NCI-H146 treated with DMSO at 0.1 percent for 48 hours (cell line): ENCODE measurements at regions not wholly inside any gene's neighbourhood (a gene's known extent, or its start where the extent isn't known, plus 50 kb on each side); places are given as distances from the start of the nearest gene placed in this dataset.

Source experiments
- DNase-seq: peaks from one replicate; lab custom pipeline; 2025; ENCODE audit not compliant: unreplicated experiment; lab: John Stamatoyannopoulos, UW

DNA sequence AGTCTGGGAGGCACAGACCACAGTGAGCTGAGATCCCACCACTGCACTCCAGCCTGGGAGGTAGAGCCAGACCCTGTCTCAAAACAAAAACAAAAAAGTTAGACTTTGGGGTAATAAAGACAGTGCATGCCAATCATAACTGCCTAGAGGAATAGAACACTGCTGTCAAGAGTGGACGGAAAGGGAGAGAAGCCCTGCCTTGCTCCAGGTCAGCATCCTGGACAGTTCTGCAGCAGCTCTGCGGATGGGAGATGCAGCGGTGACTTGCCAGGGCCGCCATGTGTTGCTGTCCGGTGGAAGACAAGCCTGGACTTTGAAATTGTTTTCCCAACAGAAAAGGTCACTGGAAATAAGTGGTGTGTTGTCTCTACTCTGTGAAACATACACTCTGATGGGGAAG lies 618.2 kb downstream of the TBC1D22A start:
- no peak for DNase-seq

DNA sequence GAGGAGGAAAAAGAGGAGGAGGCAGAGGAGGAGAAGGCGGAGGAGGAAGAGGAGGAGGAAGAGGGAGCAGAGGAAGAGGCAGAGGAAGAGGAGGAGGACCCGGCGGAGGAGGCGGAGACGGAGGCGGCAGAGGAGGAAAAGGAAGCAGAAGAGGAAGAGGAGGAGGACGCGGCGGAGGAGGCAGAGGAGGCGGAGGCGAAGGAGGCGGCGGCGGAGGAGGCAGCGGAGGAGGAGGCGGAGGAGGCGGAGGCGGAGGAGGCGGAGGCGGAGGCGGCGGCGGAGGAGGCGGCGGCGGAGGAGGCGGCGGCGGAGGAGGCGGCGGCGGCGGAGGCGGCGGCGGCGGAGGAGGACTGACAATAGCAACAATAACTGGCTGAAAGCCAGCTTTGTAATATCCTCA lies 616.6 kb downstream of the TBC1D22A start:
- no peak for DNase-seq

DNA sequence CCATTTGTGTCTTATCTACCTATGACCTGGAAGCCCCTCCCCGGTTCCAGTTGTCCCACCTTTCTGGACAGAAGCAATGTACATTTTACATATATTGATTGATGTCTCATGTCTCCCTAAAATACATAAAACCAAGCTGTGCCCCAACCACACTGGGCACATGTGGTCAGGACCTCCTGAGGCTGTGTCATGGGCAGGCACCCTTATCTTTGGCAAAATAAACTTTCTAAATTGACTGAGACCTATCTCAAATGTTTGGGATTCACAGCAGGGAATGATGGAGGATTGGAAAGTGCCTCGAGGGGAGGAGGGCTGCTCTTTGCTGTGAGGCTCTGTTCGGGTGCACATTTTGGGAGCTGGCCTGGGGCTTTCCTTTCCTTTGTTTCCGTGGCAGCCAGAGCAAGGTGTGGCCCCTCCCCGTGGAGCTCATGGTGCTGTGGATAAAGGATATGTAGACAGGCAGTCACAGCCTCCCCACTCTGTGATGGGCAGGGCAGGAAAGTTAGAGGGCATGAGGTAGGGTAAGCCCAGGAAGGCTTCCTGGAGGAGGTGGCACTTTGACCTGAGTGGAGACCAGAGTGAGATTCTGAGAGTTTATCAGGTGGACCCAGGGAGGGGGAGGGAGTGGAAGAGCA lies 615.6 kb downstream of the TBC1D22A start:
- no peak for DNase-seq

DNA sequence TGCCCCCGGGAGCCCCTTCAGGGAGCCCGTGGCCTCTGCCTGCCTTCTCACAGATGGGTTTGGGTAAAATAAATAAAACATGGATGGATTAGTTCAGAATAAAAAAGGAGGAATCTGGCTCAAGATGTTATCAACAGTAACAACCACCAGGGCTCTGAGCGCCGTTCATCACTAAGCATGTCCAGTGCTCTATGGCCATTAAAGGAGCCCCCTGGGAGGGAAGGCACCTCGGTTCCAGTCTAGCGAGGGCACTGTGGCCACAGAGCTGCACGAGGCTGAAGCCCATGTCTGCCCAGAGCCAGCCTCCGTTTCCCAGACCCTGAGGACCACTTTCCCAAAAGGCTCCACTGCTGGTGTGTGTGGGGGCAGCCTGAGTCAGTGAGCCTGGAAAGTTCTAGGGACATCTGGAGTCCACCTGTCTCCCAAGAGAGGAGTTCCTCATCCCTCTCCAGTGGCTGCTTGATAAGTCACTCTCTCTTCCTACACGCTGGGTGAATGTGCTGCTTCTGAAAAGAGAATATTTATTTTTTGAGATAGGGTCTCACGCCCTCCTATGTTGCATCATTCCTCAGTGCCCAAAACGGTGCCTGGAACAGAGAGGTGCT lies 614.6 kb downstream of the TBC1D22A start:
- no peak for DNase-seq

DNA sequence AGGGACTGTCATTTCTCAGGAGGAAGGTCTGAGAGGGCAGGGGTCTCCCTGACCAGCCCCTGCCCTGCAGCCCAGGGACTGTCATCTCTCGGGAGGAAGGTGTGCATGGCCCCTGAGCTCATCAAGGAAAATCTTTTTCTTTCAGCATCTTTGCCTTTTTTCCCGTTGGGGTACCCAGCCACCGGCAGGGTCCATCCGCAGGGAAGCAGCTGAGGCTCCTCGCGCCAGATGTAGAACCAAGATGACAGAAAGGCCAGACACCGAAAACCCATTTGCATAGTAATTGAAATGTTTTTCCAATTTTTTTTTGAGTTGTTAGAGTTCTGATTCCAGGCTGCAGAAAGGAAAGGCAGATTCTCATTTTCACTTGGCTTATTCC lies 613.9 kb downstream of the TBC1D22A start:
- no peak for DNase-seq

DNA sequence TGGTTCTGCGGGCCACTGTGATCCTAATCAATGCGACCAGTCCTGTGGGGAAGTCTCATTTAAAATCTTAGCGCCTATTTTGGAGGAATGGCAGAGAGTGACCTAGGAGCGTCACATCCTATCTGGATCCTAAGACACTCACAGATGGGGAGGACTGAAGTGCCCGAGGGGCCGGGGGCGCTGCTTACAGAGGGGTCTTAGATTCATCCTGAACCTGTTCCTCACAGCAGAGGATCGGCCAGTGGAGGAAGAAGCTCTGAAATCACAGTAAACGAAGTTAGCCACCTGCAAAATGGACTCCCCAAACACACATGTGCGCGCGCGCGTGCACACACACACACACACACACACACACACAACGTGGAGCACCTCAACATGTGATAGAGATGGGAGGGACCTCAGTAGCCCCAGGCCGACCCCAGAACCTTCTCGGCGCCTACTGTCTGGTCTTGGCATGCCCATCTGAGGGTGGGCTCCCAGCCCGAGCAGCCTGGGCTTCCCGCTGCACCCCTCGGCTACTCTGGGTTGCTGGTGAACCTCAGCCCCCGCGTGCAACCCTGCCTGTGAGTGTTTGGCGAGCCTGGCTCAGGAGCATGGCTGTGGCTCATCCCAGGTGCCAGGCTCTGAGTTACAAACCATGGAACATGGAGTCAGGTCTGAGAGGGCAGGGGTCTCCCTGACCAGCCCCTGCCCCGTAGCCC lies 613.3 kb downstream of the TBC1D22A start:
- DNase-seq, result no peak

DNA sequence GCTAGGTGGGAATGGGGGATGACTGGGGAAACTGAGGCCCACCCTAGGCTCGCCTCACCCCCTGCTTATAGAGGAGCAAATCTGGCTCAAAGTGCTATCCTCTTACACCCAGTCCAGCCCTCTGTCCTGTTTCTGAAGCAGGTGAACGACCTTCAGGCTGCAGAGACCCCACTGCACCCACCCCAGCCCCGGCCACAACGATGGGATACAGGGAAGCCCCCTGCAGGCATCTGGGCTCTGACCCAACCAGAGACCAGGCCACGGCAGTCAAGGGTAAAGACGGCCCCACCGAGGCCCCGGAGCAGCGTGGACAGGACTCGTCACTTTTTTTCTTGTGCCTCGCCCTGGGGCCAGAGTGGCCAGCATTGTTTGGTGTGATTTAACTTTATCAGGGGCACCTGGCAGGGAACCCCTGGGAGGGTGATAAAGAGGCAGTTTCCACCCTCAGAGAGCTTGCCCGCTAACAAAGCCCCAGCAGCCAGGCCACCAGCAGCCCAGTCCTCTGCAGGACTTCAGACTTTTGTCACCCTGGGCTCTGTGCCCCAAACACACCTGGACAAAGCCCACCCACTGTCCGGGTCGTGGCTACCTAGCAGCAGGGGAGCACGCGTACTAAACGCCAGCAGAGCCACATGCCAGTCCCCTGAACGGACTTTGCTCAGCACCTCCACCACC lies 612.6 kb downstream of the TBC1D22A start:
- DNase-seq, result no peak

DNA sequence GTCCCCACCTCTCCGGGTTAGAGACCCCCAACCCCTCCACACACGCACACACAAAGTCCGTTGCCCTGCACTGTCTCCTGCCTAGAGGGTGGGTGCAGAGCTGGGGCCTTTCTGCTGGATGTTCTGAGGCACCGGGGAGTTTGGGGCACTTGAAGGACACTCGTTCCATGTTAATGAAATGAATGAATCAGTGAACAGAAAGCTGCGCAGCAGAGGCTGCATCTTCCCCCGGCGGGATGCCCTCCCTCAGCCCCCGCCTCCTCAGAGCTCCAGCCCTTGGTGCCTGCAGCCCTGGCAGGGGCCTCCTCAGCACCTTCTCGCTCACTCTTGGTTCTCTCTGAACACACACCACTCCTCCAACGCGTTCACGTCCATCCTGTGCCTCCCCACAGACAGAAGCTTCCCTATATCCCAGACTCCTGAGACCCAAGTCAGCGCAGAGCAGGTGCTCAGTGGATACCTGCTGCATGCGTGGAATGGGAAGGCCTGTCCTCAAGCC lies 611.9 kb downstream of the TBC1D22A start:
- no peak for DNase-seq

DNA sequence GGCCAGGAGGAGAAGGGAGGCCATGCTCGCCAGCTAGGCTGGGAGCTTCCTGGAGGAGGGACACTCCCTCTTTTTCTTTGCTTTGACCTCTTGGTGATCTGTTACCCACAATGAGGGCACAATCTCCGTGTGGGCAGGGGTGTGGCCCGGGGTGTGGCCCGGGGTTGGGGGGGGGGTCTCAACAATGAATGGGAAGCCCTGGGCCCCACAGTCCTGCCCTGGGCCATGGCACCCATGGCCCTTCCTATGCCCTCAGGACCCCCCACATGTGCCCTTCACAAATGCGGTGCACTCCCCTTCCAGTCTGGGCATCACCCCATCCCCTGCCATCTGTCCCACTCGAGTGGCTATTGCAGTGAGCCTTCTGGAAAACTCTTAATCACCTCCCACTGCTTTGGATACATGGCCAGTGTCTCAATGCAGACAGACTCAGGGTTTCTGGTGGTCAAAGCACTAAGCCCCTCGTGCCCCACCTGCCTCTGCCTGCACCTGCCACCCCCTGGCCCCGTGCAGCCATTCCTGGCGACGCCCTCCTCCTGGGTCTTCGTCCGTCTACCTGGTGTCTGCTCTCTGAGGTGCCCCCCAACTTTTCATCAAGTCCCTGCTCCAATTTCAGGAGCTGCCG lies 611.3 kb downstream of the TBC1D22A start:
- DNase-seq, result no peak

DNA sequence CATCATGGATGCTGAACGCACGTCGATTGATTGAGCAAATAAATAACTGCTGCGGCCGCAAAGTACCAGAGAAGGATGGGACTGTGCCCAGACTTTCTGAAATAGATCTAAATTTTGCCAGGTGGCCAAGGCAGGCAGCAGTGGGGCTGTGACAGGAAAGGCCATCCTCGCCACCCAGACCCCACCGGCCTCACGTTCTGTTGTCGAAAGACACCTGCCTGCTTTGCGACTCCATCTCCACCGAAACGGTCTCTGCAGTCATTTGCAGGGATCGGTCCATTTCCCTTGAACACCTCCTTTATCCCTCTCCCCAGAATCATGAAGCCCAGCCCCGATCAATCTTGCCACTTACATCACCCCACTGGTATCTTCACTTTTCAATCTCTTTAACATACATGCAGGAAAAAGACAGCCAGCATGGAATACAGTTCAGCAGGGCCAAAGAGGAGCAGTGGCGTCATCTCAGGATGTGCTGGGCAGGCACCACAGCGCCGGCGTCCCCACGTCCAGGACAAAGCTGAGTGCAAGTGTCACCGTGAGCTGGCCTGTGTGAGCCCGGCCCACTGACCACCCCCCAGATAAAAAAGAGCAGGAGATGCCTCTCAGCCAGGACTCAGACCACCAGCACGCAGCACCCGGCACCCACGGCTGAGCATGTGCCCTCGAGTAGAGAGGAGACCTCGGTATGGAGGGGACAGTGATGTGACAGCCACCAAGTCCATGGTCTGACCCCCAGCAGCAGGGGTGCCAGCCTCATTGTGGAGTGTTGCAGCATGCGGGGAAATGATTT lies 610.3 kb downstream of the TBC1D22A start:
- DNase-seq, result no peak

DNA sequence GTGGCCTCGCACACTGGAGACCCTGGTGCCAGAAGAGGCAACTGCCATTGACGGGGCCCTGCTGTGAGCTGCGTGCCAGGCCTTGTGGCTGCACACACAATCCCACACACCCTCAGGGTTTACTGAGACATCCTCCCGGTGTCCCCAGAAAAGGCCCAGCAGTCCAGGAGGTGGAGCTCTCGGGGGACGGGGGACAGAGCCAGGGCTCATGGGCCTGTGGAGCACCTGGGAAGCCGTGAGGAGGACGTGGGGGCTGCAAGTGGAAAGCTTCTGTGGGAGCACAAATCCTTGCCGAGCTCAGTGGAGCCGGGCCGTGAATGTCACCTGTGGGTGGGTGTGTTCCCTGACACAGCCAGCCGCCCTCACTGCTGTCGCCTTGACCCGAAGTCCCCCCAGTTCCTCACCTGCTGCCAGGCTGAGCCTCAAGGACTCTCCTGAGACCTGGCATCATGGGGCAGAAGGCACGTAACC lies 609.7 kb downstream of the TBC1D22A start:
- no peak for DNase-seq

DNA sequence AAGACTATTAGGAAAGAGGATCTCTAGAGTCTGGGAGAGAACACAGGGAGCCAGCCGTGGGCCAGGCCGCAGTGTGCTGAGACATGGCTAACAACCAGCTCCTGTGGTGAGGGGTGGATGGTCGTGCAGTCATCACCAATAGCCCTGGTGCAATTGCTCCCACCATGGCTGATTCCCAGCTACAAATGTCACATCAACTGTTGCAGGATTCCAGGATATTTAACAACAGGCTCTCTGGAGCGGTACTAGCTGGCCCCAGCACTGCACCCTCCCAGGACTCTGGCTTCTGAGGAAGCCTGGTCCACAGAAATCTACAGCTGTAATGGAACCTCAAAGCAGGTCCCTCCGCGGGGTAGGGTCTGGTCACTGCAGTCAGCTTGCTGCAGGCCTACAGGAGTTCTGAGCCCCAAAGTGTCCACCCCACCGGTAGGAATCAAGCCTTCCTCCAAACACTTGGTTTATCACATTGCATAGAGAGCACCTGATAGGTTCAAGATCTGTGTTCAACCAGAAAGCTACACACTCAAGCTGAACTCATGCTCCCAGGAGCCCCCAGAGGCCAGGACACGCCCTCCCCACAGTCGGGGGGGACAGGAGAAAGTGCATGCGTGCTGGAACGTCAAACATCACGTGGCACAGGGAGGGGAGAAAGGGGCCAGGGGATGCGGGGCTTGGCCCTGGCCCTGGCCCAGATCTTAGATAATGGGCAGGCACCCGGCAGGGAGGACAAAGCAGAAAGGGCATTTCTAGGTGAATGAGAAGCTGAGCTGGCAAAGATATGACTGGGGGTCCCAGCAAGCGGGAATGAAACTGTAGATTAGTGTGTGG lies 609.0 kb downstream of the TBC1D22A start:
- DNase-seq, result no peak

DNA sequence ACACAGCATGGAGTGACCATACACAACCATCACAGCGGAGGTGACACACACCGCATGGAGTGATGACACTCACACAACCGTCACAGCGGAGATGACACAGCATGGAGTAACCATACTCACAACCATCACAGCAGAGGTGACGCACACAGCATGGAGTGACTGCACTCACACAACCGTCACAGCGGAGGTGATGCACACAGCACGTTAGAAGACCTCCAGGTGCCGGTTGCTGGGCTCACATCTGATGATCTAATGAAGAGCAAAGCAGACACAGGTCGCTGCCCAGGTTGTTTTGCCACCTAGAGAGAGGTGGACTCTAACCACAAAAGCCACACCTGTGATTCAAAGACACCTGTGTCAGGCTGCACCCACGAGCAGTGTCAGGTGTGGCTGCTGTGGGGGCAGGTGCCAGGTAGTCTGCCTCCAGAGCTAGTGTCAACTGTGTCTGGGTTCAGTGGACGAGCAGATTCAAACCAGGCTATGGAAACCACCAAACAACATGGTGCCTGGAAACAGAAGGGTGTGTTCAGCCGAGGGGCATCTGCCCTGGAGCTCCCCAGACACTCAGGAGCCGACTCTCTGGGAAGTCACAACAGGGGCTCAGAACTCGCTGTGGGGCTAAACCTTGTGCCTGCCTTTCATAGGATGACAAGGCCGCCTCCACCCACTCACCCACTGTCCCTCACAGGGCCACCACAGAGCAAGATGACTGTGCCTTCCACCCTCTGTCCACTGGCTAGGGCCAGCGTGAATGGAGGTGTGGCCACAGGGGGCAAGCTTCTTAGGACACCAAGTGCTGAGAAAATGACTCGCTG lies 608.2 kb downstream of the TBC1D22A start:
- DNase-seq, result no peak

DNA sequence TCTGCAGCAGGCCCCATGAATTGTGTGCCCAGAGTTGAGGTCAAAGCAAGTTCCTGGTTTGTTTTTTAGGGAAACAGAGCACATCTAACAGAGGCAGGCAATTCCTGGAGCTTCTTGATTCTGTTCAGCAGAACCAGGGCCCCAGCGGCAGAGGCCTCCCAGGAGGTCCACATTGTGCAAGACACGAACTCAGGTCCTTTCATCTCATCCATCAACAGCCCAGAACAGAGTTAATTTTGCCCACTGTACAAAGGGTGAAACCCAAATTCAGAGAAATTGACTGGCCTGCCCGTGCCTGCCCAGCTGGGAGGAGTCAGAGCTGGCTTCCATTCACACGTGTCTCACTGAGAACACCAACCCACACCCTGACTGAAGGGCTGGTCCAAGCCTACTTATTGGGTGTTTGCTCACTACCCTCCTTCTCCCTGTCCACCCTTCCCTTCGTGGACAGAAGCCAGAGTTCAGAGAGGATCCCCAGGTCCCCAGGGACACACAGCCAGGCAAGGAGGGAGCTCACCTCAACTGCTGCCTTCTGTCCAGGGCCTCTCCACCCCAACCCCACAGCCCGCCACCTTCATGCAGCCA lies 607.1 kb downstream of the TBC1D22A start:
- DNase-seq, result no peak

DNA sequence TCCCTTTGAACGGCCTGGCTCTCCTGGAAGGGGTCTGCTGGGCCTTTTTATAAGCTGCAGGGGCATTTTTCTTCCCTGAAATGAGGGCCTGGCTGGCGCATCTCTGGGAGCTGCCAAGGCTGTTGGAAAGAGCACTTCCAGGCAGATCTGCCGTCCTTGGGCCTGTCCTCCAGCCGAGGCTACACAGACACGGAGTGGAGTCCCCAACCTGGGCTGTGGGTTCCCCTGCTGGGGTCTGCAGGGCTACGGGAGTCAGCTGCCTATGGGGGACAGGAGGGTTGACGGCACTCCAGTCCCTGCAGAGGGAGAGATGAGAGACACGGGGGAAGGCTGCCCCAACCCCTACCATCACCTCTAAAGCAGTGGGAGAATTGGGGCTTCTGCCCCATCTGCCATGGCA lies 606.6 kb downstream of the TBC1D22A start:
- DNase-seq, result no peak

DNA sequence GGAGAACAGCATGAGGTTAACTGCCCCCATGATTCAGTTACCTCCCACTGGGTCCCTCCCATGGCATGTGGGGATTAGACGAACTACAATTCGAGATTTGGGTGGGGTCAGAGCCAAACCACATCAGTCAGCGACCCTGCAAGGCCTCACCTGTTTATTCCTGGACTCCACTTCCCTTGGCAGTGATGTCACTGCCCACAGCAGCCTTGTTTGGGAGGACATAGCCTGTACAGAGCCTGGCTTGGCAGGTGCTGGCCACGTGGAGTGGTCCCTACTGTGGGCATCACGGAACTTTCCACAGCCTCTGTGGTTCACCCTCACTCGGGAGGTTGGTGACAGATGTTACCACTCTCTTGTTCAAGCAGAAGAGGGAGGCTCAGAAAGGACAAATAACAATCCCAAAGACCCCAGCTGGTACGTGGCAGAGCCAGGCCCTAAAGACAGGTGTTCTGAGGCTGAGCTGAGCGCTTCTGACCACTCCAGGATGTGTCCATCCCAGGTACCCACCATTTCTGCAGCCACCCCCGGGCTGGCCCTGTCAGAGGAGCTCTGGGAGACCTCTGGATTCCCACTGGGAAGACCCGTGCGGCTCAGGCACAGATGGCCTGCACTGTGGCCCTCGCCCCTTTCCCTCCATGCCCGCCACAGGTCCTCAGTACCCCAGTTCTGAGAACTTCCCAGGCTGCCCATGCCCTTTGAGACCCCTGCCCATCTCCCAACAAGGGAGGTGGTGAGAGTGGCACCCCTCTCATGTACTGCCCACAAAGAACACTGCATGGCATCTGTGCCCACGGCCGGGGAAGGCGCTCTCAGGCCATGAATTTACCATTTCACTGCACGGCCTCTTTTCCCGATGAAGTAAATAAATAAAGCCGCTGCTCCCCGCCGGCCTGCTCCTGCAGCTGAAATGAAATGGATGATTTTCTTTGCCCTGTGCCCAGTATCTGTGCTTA lies 605.8 kb downstream of the TBC1D22A start:
- no peak for DNase-seq

DNA sequence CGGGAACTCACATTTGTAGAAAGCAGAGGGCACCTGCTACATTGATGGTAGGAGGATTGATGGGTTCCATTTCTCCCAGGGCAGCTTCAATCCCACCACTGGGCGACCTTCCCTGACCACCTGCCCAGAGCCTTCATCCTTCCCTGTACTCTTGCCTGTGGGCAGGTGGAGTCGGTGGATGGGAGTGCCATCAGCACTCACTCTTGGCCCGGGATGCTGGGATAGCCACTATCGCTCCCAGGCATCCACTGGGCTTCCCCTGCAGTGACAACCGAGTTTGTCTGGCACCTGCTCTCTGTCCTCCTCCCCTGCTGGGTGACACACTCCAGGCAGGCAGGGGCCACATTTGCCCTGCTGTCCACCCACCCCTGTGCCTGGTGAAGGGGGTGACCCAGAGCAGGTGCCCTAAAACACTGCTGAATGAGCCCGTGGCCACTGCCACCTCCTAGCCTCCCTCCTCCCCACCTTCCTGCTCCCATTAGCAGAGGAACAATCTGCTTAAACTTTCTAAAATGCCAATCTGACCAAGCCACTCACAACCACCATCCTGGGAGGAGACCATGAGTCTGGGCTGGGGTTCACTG lies 604.7 kb downstream of the TBC1D22A start:
- no peak for DNase-seq
